ENCODE measurements at regions not wholly inside any gene's neighbourhood (a gene's known extent, or its start where the extent isn't known, plus 50 kb on each side); places are given as distances from the start of the nearest gene placed in this dataset.
A peak's percentile ranks its signal among the peaks of the same experiment; 100 is the strongest.
"Not testable (repeated sequence)": the region's sequence is repeated elsewhere in the genome, so short reads cannot be mapped to it uniquely, and the experiment has no call there.

- intact Hi-C loops (cut with DNase I) = no loop called here
- Histone ChIP-seq H3K27me3 (no peaks in the 10 kb centered on the region), H3K9me3 (replicated peaks in 1 of 3) (no peaks in the 10 kb centered on the region), H3K4me1 (replicated peaks in 1 of 2) (no peaks in the 10 kb centered on the region), H3K4me3 (no peak overlapping the region), H3K27ac (peak overlapping the region in 1 of 5 donors; percentile 21), H3K36me3 (replicated peaks in 1 of 2) (no peaks in the 10 kb centered on the region)
- TF ChIP-seq CTCF (IDR thresholded peaks at IDR 0.05) (no peak), POLR2A (IDR thresholded peaks at IDR 0.05) (no peak)
- DNase-seq = no peak
- WGBS, 4 donors = 71 to 78% (median 75%) methylated on average over 3 of the region's 3 CpGs
Observed at GRCh38 chr6:74187811-74188210, 491.8 kb downstream of the CD109 start.

DNA sequence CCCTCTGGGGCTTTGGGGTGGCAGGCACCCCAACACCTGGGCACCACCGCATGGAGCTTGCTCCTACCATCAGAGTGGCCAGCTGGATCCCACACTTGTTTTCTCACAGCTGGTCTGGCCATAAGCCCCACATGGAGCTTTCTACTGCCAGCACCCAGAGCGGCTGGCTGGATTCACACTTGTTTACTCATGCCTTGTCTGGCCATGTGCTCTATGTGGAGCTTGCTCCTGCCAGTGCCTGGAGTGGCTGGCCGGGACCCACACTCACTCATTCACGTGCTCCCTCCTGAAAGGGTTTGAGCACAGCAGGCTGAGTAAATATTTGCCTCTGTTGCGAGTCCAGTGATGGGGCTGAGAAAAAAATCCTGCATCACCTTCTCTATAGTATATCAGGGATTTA, 487.0 kb downstream of the CD109 start:
- Histone ChIP-seq H3K4me3 (no peak overlapping the region), H3K9me3 (replicated peaks in 1 of 3) (no peaks in the 10 kb centered on the region), H3K27ac (no peak overlapping the region), H3K4me1 (replicated peaks in 1 of 2) (no peaks in the 10 kb centered on the region), H3K27me3 (no peaks in the 10 kb centered on the region), H3K36me3 (replicated peaks in 1 of 2) (no peaks in the 10 kb centered on the region)
- TF ChIP-seq POLR2A (IDR thresholded peaks at IDR 0.05) (no peak), CTCF (IDR thresholded peaks at IDR 0.05) (no peak)
- 71 to 83% (median 74%) methylated on average over 4 to 5 of the region's 5 CpGs for WGBS, 4 donors
- no peak for DNase-seq
- intact Hi-C loops (cut with DNase I) = no loop called here

DNA sequence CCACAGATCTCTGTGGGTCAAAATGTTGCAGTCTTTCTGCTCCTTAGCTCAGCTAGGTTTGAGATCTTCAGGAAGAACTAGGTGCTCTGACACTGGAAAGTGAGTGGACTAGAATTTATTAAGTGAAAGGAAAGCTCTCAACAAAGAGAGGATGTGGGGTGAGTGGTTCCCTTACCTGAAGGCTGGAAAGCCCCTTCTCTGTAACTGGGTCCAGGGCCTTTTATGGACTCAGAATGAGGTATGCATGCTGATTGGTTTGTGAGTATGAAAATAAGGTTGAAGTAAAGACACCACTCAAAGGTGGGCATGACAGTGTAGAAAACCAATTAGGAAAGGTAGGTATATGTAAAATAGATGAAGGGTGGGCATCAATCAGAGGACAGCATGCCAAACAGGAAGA, 485.5 kb downstream of the CD109 start:
- no peaks in the 10 kb centered on the region for H3K9me3 ChIP-seq (replicated peaks in 1 of 3)
- H3K4me3 ChIP-seq = no peak overlapping the region
- no peaks in the 10 kb centered on the region for H3K27me3 ChIP-seq
- intact Hi-C loops (cut with DNase I) = no loop called here
- no peak overlapping the region for H3K27ac ChIP-seq
- H3K36me3 ChIP-seq (replicated peaks in 1 of 2) = no peaks in the 10 kb centered on the region
- TF ChIP-seq POLR2A (IDR thresholded peaks at IDR 0.05) = no peak
- no peak for TF ChIP-seq CTCF (IDR thresholded peaks at IDR 0.05)
- no peaks in the 10 kb centered on the region for H3K4me1 ChIP-seq (replicated peaks in 1 of 2)
- no peak for DNase-seq

- intact Hi-C loops (cut with DNase I) = no loop called here
- 53 to 68% (median 64%) methylated on average over 4 of the region's 4 CpGs for WGBS, 4 donors
- no peak overlapping the region for H3K27ac ChIP-seq
- H3K36me3 ChIP-seq (replicated peaks in 1 of 2) = no peaks in the 10 kb centered on the region
- no peaks in the 10 kb centered on the region for H3K27me3 ChIP-seq
- H3K9me3 ChIP-seq (replicated peaks in 1 of 3) = no peaks in the 10 kb centered on the region
- TF ChIP-seq CTCF (IDR thresholded peaks at IDR 0.05) = no peak
- TF ChIP-seq POLR2A (IDR thresholded peaks at IDR 0.05) = no peak
- H3K4me1 ChIP-seq (replicated peaks in 1 of 2) = no peaks in the 10 kb centered on the region
- no peak for DNase-seq
- H3K4me3 ChIP-seq = no peak overlapping the region
Observed at GRCh38 chr6:74177506-74177905, 481.5 kb downstream of the CD109 start.

- DNase-seq; H3K4me3 ChIP-seq; intact Hi-C loops (cut with DNase I); H3K27ac ChIP-seq; H3K4me1 ChIP-seq (replicated peaks in 1 of 2); H3K9me3 ChIP-seq (replicated peaks in 1 of 3); H3K27me3 ChIP-seq; H3K36me3 ChIP-seq (replicated peaks in 1 of 2): not testable (repeated sequence)
- WGBS, 4 donors = 41 to 54% (median 45%) methylated on average over 2 of the region's 2 CpGs
Observed at GRCh38 chr6:74170550-74170949, 474.5 kb downstream of the CD109 start.
